OCI-LY7 (cell line): ENCODE measurements at regions not wholly inside any gene's neighbourhood (a gene's known extent, or its start where the extent isn't known, plus 50 kb on each side); places are given as distances from the start of the nearest gene placed in this dataset.

Experiments
- BruUV-seq: library from RNA; stranded (reverse); fragments of 400-500 nt; replicated peaks from 2 replicates; lab custom pipeline; 2021; lab: Mats Ljungman, UMichigan
- CTCF ChIA-PET: fragments of 300-600 bp; sonication (Branson Sonifier 250); formaldehyde crosslinking; loops from one replicate; lab custom pipeline; 2022; ENCODE audit warnings: antibody characterized with exemption; ENCODE audit not compliant: unreplicated experiment; lab: Charles Lee
- POLR2A ChIA-PET: fragments of 300-600 bp; sonication (Branson Sonifier 250); formaldehyde crosslinking; loops from one replicate; lab custom pipeline; 2022; ENCODE audit warnings: antibody characterized with exemption; lab: Charles Lee
- DNase-seq: peaks from one replicate; pipeline ENCODE4 v3.0.0-alpha.2; 2015; ENCODE audit warnings: low spot score
- H2AFZ ChIP-seq: fragments of 200-600 bp; sonication (generic), shearing (Covaris generic); 2 replicates; pipeline ENCODE4 v1.6.1; 2014; ENCODE audit warnings: mild to moderate bottlenecking, antibody characterized with exemption, low read length, moderate library complexity
- H3K27ac ChIP-seq: fragments of 200-600 bp; sonication (generic); 2 replicates; pipeline ENCODE4 v1.5.1; 2014; ENCODE audit warnings: mixed run types, low read depth, mild to moderate bottlenecking, moderate library complexity, low read length, inconsistent platforms; ENCODE audit not compliant: poor library complexity, severe bottlenecking
- H3K36me3 ChIP-seq: fragments of 200-600 bp; sonication (generic); 2 replicates; pipeline ENCODE4 v1.6.1; 2014; ENCODE audit warnings: mild to moderate bottlenecking, antibody characterized with exemption, low read length, moderate library complexity, mixed read lengths; ENCODE audit not compliant: insufficient read depth
- H3K4me1 ChIP-seq: fragments of 200-600 bp; sonication (generic); 2 replicates; pipeline ENCODE4 v1.5.1; 2014; ENCODE audit warnings: mild to moderate bottlenecking, low read length; ENCODE audit not compliant: insufficient read depth, poor library complexity, severe bottlenecking
- H3K4me2 ChIP-seq: fragments of 200-600 bp; sonication (generic); 2 replicates; pipeline ENCODE4 v1.6.1; 2014; ENCODE audit warnings: mild to moderate bottlenecking, low read length
- H3K4me3 ChIP-seq: fragments of 200-600 bp; sonication (generic); 2 replicates; pipeline ENCODE4 v1.5.1; 2014; ENCODE audit warnings: mild to moderate bottlenecking, low read depth, low read length; ENCODE audit not compliant: poor library complexity, severe bottlenecking
- H3K79me2 ChIP-seq: fragments of 200-600 bp; sonication (generic); 2 replicates; pipeline ENCODE4 v1.6.1; 2016; ENCODE audit warnings: low read depth, mild to moderate bottlenecking, low read length, moderate library complexity, mixed read lengths; ENCODE audit not compliant: insufficient read depth
- H3K9me2 ChIP-seq: fragments of 200-600 bp; sonication (generic); 2 replicates; pipeline ENCODE4 v1.6.1; 2016; ENCODE audit warnings: mild to moderate bottlenecking, low read length, mixed read lengths; ENCODE audit not compliant: insufficient read depth
- H3K9me3 ChIP-seq: fragments of 200-600 bp; sonication (generic); 2 replicates; pipeline ENCODE4 v1.6.1; 2014; ENCODE audit warnings: mild to moderate bottlenecking, mixed run types, low read length, mixed read lengths
- H4K20me1 ChIP-seq: fragments of 200-600 bp; sonication (generic); 2 replicates; pipeline ENCODE4 v1.6.1; 2014; ENCODE audit warnings: mild to moderate bottlenecking, antibody characterized with exemption, low read length, moderate library complexity, mixed read lengths; ENCODE audit not compliant: insufficient read depth
- EZH2phosphoT487 ChIP-seq: fragments of 200-600 bp; sonication (generic); IDR thresholded peaks from 2 replicates; pipeline ENCODE4 v1.6.1; 2018; ENCODE audit warnings: low read depth, borderline replicate concordance, mild to moderate bottlenecking, mixed run types, antibody characterized with exemption, low read length, moderate library complexity, mixed read lengths
- intact Hi-C: fragments of 100-400 bp; cut with micrococcal nuclease; formaldehyde crosslinking; loops from one replicate; pipeline ENCODE4 v1.10.0; 2022; ENCODE audit not compliant: unreplicated experiment
- TF ChIP-seq, protein P1 (sequence below): fragments of 200-600 bp; sonication (generic); conservative IDR thresholded peaks from 2 replicates; pipeline ENCODE4 v1.5.1; 2014; ENCODE audit warnings: mild to moderate bottlenecking, antibody characterized with exemption, low read length, moderate library complexity, mixed read lengths

- Histone ChIP-seq H3K79me2 (no peaks in the 10 kb centered on the region), H3K4me3 (no peak overlapping the region), H3K4me1 (no peaks in the 10 kb centered on the region), H3K27ac (no peak overlapping the region), H3K9me3 (no peaks in the 10 kb centered on the region), H3K36me3 (no peaks in the 10 kb centered on the region), H3K9me2 (no peaks in the 10 kb centered on the region), H4K20me1 (no peaks in the 10 kb centered on the region), H3K4me2 (no peak overlapping the region), H2AFZ (no peak overlapping the region)
- POLR2A ChIA-PET, result no interaction called here
- no peak for DNase-seq
- CTCF ChIA-PET, result no interaction called here
- no peak for TF ChIP-seq EZH2phosphoT487
- TF ChIP-seq, protein P1, sequence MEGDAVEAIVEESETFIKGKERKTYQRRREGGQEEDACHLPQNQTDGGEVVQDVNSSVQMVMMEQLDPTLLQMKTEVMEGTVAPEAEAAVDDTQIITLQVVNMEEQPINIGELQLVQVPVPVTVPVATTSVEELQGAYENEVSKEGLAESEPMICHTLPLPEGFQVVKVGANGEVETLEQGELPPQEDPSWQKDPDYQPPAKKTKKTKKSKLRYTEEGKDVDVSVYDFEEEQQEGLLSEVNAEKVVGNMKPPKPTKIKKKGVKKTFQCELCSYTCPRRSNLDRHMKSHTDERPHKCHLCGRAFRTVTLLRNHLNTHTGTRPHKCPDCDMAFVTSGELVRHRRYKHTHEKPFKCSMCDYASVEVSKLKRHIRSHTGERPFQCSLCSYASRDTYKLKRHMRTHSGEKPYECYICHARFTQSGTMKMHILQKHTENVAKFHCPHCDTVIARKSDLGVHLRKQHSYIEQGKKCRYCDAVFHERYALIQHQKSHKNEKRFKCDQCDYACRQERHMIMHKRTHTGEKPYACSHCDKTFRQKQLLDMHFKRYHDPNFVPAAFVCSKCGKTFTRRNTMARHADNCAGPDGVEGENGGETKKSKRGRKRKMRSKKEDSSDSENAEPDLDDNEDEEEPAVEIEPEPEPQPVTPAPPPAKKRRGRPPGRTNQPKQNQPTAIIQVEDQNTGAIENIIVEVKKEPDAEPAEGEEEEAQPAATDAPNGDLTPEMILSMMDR, result no peak
- no TSS peak for BruUV-seq
- intact Hi-C loops, result no loop called here
These were observed 52.3 kb upstream of the SIPA1L2 start for GRCh38 chr1:232682248-232682647.

DNA sequence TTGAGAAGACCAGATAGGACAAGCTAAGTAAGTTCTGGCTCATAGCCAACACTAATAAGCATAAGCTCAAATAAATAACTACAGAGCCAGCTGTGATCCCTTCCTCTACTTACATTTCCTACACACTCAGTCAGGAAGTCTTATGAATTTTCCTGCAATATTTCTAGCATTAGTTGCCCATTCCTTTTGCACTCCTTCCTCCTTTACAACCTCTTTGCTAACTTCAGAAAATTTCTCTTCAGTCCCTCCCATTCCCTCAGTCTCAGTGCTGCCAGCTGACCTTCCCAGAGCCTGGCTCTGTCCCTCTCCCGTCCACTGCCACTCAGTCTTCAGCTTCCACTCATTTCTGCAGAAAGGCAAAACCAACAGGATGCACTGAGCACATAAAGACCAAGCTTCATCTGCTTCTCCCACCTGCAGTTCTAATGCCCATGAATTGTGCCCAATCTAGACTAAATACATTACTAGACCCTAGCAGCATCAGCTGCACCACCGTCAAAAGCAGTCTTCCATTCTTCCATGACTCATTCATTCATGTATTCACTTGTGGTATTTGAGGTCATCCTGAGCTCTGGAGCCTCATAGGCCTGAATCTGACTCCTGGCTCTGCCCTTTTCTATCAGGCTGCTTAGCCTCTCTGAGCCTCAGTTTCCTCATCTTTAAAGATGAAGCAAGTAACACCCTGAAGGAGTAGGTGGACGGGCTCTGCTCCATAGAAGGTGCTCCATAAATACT is 54.6 kb upstream of the SIPA1L2 start:
- H3K36me3 ChIP-seq, result no peaks in the 10 kb centered on the region
- intact Hi-C loops, result no loop called here
- CTCF ChIA-PET, result no interaction called here
- no TSS peak for BruUV-seq
- no peak for DNase-seq
- H3K4me2 ChIP-seq, result no peak overlapping the region
- H3K4me1 ChIP-seq, result no peaks in the 10 kb centered on the region
- H3K4me3 ChIP-seq, result no peak overlapping the region
- no peaks in the 10 kb centered on the region for H4K20me1 ChIP-seq
- no peak overlapping the region for H3K27ac ChIP-seq
- POLR2A ChIA-PET, result interaction anchor here (1.3 to 1.5 kb wide), 2 partner anchors 9 to 11 kb away, joined by 3 to 4 read pairs; no protein-coding TSS in a partner anchor
- H2AFZ ChIP-seq, result no peak overlapping the region
- no peaks in the 10 kb centered on the region for H3K79me2 ChIP-seq
- no peaks in the 10 kb centered on the region for H3K9me3 ChIP-seq
- TF ChIP-seq, protein P1, result no peak
- no peak for TF ChIP-seq EZH2phosphoT487
- H3K9me2 ChIP-seq, result no peaks in the 10 kb centered on the region

DNA sequence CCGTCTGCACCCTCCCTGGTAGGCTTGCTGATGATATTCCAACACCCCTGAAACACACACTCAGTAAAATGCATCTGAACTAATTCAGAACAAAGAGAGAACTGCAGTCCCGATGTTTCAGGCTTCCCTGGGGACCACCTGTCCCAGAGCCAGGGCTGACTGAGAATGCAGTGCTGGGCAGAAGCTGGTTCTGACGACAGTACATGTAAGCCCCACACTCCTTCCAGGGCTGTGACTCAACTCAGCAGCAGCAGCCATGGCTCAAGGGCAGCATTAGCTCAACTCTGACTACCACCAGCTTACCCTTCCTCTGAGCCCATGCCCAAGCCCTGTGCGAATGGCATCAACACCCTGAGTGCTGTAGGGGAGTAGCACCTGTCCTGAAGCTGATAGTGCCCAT is 56.4 kb upstream of the SIPA1L2 start:
- Histone ChIP-seq H3K4me2 (no peak overlapping the region), H2AFZ (no peak overlapping the region), H4K20me1 (no peaks in the 10 kb centered on the region), H3K36me3 (no peaks in the 10 kb centered on the region), H3K9me2 (no peaks in the 10 kb centered on the region), H3K79me2 (no peaks in the 10 kb centered on the region), H3K4me1 (no peaks in the 10 kb centered on the region), H3K4me3 (no peak overlapping the region), H3K27ac (no peak overlapping the region), H3K9me3 (no peaks in the 10 kb centered on the region)
- CTCF ChIA-PET, result no interaction called here
- TF ChIP-seq EZH2phosphoT487, result no peak
- TF ChIP-seq, protein P1, result no peak
- intact Hi-C loops, result no loop called here
- DNase-seq, result no peak
- BruUV-seq, result no TSS peak
- POLR2A ChIA-PET, result no interaction called here
